HepG2 (cell line): ENCODE measurements at regions not wholly inside any gene's neighbourhood (a gene's known extent, or its start where the extent isn't known, plus 50 kb on each side); places are given as distances from the start of the nearest gene placed in this dataset.

ENCODE experiments used
- ATAC-seq: fragments of 200-7000 bp; cut with Tn5 transposase; 3 replicates; pipeline ENCODE4 v1.9.1; 2020; ENCODE audit warnings: mild to moderate bottlenecking, moderate library complexity
- BruUV-seq: library from RNA; stranded (reverse); fragments of 400-500 nt; replicated peaks from 2 replicates; lab custom pipeline; 2021; lab: Mats Ljungman, UMichigan
- CTCF ChIA-PET: fragments of 300-600 bp; formaldehyde crosslinking; extraction: SDS; loops from one replicate; lab custom pipeline; 2021; ENCODE audit warnings: low total read pairs, inconsistent platforms, low intra/inter-chr PET ratio; lab: Yijun Ruan, JAX
- POLR2A ChIA-PET: fragments of 350-600 bp; sonication (Branson Sonifier 250); formaldehyde crosslinking; loops from one replicate; lab custom pipeline; 2020; ENCODE audit warnings: antibody characterized with exemption, inconsistent platforms; lab: Yijun Ruan, JAX
- DNase-seq: peaks from one replicate; pipeline ENCODE4 v3.0.0-alpha.2; 2015; ENCODE audit warnings: low spot score
- FAIRE-seq: peaks from 3 replicates; lab custom pipeline; 2011; peaks lifted over from hg19 to GRCh38; lab: Jason Lieb, UNC
- H2AFZ ChIP-seq: one replicate; pipeline ENCODE4 v1.6.1; 2011; ENCODE audit warnings: low read length, inconsistent platforms
- H3K27ac ChIP-seq: fragments of 300-600 bp; 3 replicates; pipeline ENCODE4 v1.8.0; 2011; ENCODE audit warnings: mixed run types, mild to moderate bottlenecking, mixed read lengths, low read length, inconsistent platforms; ENCODE audit not compliant: insufficient read depth; ENCODE audit errors: extremely low read length
- H3K27me3 ChIP-seq, 2 experiments: fragments of 200-600 bp in 1 of 2; 2 replicates in 1 of 2; 3 replicates in 1 of 2; pipeline versions ENCODE4 v1.6.0 to v1.8.0; 2011; ENCODE audit warnings: low read length in 2 of 2, mild to moderate bottlenecking in 2 of 2, moderate library complexity in 2 of 2, inconsistent platforms in 1 of 2; ENCODE audit not compliant: insufficient read depth in 2 of 2, control insufficient read depth in 1 of 2
- H3K36me3 ChIP-seq, 2 experiments: fragments of 200-600 bp in 1 of 2; replicated peaks in 1 of 2; 2 replicates in 1 of 2; 3 replicates in 1 of 2; pipeline versions ENCODE4 v1.5.1 to v1.8.0; 2011; ENCODE audit warnings: low read length in 2 of 2, inconsistent platforms in 1 of 2; ENCODE audit not compliant: insufficient read depth in 2 of 2, control insufficient read depth in 1 of 2
- H3K4me1 ChIP-seq: 2 replicates; pipeline ENCODE4 v1.5.1; 2012; ENCODE audit warnings: low read length, inconsistent platforms; ENCODE audit not compliant: insufficient read depth
- H3K4me2 ChIP-seq: 2 replicates; pipeline ENCODE4 v1.6.0; 2011; ENCODE audit warnings: low read depth, low read length, inconsistent platforms
- H3K4me3 ChIP-seq, 3 experiments: fragments of 200-600 bp in 1 of 3; sonication (generic), shearing (Covaris generic) in 1 of 3; replicated peaks in 1 of 3; 2 replicates each; pipeline ENCODE4 v1.5.1; 2011 to 2016; ENCODE audit warnings: low read length in 3 of 3, inconsistent platforms in 2 of 3, low read depth in 2 of 3, mild to moderate bottlenecking in 2 of 3, control low read depth in 1 of 3, mixed read lengths in 1 of 3; ENCODE audit not compliant: insufficient read depth in 1 of 3
- H3K79me2 ChIP-seq: one replicate; pipeline ENCODE4 v1.6.1; 2011; ENCODE audit warnings: low read length, inconsistent platforms; ENCODE audit not compliant: insufficient read depth
- H3K9ac ChIP-seq: 2 replicates; pipeline ENCODE4 v1.6.0; 2011; ENCODE audit warnings: mild to moderate bottlenecking, low read depth, low read length, inconsistent platforms; ENCODE audit not compliant: insufficient read depth
- H3K9me3 ChIP-seq: 2 replicates; pipeline ENCODE4 v1.5.1; 2012; ENCODE audit warnings: mild to moderate bottlenecking, low read length
- H4K20me1 ChIP-seq: 2 replicates; pipeline ENCODE4 v1.6.0; 2011; ENCODE audit warnings: inconsistent platforms, mild to moderate bottlenecking, low read length, moderate library complexity; ENCODE audit not compliant: insufficient read depth
- DNMT1 ChIP-seq: sonication (generic); formaldehyde crosslinking; IDR thresholded peaks from 2 replicates; pipeline ENCODE4 v1.5.1; 2020; ENCODE audit warnings: mild to moderate bottlenecking, missing genetic modification reagents
- ELK4 ChIP-seq: sonication (generic); formaldehyde crosslinking; IDR thresholded peaks from 2 replicates; pipeline ENCODE4 v1.9.0; 2021; ENCODE audit warnings: missing genetic modification reagents, borderline replicate concordance
- GATA4 ChIP-seq: sonication (generic); IDR thresholded peaks from 2 replicates; pipeline ENCODE4 v1.6.1; 2016; ENCODE audit warnings: antibody characterized with exemption, low read depth, borderline replicate concordance
- GMEB2 ChIP-seq: IDR thresholded peaks from 2 replicates; pipeline ENCODE4 v1.6.1; 2016; ENCODE audit warnings: missing biosample characterization, missing genetic modification reagents, low read depth
- GTF3A ChIP-seq: sonication (generic); formaldehyde crosslinking; conservative IDR thresholded peaks from 2 replicates; pipeline ENCODE4 v1.4.0; 2020; ENCODE audit warnings: mild to moderate bottlenecking, missing genetic modification reagents
- PRPF4 ChIP-seq: fragments of 200-400 bp; formaldehyde crosslinking; IDR thresholded peaks from 2 replicates; pipeline ENCODE4 v1.6.1; 2016; ENCODE audit warnings: low read length, low read depth; ENCODE audit not compliant: poor library complexity, severe bottlenecking
- RBM22 ChIP-seq: fragments of 200-400 bp; formaldehyde crosslinking; optimal IDR thresholded peaks from 2 replicates; pipeline ENCODE3; 2017; ENCODE audit warnings: mild to moderate bottlenecking, low read length, moderate library complexity
- RERE ChIP-seq: IDR thresholded peaks from 2 replicates; pipeline ENCODE4 v1.6.1; 2016; ENCODE audit warnings: low read depth, missing genetic modification reagents, missing compliant biosample characterization
- SCMH1 ChIP-seq: sonication (generic); formaldehyde crosslinking; IDR thresholded peaks from 2 replicates; pipeline ENCODE4 v1.9.0; 2021; ENCODE audit warnings: missing genetic modification reagents, mild to moderate bottlenecking, borderline replicate concordance
- ZNF205 ChIP-seq: IDR thresholded peaks from 2 replicates; pipeline ENCODE4 v1.6.1; 2018; ENCODE audit warnings: missing biosample characterization, missing genetic modification reagents
- ZNF225 ChIP-seq: sonication (generic); formaldehyde crosslinking; IDR thresholded peaks from 2 replicates; pipeline ENCODE4 v1.4.0; 2020; ENCODE audit warnings: mild to moderate bottlenecking, missing genetic modification reagents
- ZSCAN20 ChIP-seq: sonication (generic); formaldehyde crosslinking; IDR thresholded peaks from 2 replicates; pipeline ENCODE4 v1.4.0; 2020; ENCODE audit warnings: missing genetic modification reagents, mild to moderate bottlenecking, borderline replicate concordance
- WGBS: methylation state at CpG from one replicate; pipeline ENCODE4 v1.1.6; 2017; ENCODE audit warnings: low lambda C conversion rate; 5-methylcytosine and 5-hydroxymethylcytosine counted together
- in situ Hi-C: cut with HindIII; loops from 2 replicates; pipeline ENCODE4 v1.10.0; 2017; ENCODE audit warnings: low pct_unique_long_range_greater_than_20kb; ENCODE audit not compliant: extremely low pct_ligation_motif_present
- intact Hi-C: fragments of 100-400 bp; cut with micrococcal nuclease; formaldehyde crosslinking; loops from one replicate; pipeline ENCODE4 v1.10.0; 2022; ENCODE audit not compliant: unreplicated experiment
- TF ChIP-seq, protein P1 (sequence below): sonication (generic); formaldehyde crosslinking; IDR thresholded peaks from 2 replicates; pipeline ENCODE4 v1.5.1; 2020; ENCODE audit warnings: missing genetic modification reagents, mild to moderate bottlenecking, borderline replicate concordance
- TF ChIP-seq, protein P2 (sequence below): sonication (generic); formaldehyde crosslinking; conservative IDR thresholded peaks from 2 replicates; pipeline ENCODE4 v1.8.0; 2022; ENCODE audit warnings: low read depth, missing genetic modification reagents

- ChIA-PET CTCF (no interaction called here), POLR2A (no interaction called here)
- Histone ChIP-seq H3K9me3 (no peaks in the 10 kb centered on the region), H3K36me3 (no peaks in the 10 kb centered on the region), H2AFZ (no peak overlapping the region), H3K9ac (no peak overlapping the region), H3K27me3 (no peaks in the 10 kb centered on the region), H4K20me1 (no peaks in the 10 kb centered on the region), H3K4me1 (no peaks in the 10 kb centered on the region), H3K4me3 (no peak overlapping the region), H3K79me2 (no peaks in the 10 kb centered on the region), H3K27ac (no peak overlapping the region), H3K4me2 (no peak overlapping the region)
- intact Hi-C loops (no loop called here), in situ Hi-C loops (no loop called here)
- DNase-seq (no peak), FAIRE-seq (no peak), ATAC-seq (no peak)
- WGBS: 0% methylated on average over 1 of the region's 1 CpG
- no TSS peak for BruUV-seq
- no peak for TF ChIP-seq RBM22
- no peak for TF ChIP-seq ELK4 (CRISPR knock-in tag)
- TF ChIP-seq SCMH1 (CRISPR knock-in tag): no peak
- no peak for TF ChIP-seq GMEB2 (CRISPR knock-in tag)
- TF ChIP-seq DNMT1: no peak
- TF ChIP-seq ZNF205: no peak
- TF ChIP-seq GTF3A: no peak
- TF ChIP-seq, protein P1, sequence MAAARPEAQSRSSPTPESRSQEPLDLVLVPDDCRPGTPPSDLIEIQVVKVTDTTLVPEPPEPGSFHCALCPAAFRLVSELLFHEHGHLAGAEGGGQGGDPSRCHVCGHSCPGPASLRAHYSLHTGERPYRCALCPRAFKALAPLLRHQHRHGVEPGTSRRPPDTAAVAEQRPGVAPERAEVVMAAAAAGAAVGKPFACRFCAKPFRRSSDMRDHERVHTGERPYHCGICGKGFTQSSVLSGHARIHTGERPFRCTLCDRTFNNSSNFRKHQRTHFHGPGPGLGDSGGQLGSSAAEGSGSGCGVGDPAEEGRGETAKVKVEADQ (CRISPR knock-in tag): no peak
- TF ChIP-seq PRPF4: no peak
- TF ChIP-seq, protein P2, sequence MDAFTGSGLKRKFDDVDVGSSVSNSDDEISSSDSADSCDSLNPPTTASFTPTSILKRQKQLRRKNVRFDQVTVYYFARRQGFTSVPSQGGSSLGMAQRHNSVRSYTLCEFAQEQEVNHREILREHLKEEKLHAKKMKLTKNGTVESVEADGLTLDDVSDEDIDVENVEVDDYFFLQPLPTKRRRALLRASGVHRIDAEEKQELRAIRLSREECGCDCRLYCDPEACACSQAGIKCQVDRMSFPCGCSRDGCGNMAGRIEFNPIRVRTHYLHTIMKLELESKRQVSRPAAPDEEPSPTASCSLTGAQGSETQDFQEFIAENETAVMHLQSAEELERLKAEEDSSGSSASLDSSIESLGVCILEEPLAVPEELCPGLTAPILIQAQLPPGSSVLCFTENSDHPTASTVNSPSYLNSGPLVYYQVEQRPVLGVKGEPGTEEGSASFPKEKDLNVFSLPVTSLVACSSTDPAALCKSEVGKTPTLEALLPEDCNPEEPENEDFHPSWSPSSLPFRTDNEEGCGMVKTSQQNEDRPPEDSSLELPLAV: no peak
- no peak for TF ChIP-seq GATA4
- TF ChIP-seq ZNF225 (CRISPR knock-in tag): no peak
- no peak for TF ChIP-seq RERE (CRISPR knock-in tag)
- TF ChIP-seq ZSCAN20 (CRISPR knock-in tag): no peak
Measured at GRCh38 chr18:38752430-38752829, 1186.8 kb upstream of the CELF4 start.
